ENCODE measurements at regions not wholly inside any gene's neighbourhood (a gene's known extent, or its start where the extent isn't known, plus 50 kb on each side); places are given as distances from the start of the nearest gene placed in this dataset.
"Not testable (repeated sequence)": the region's sequence is repeated elsewhere in the genome, so short reads cannot be mapped to it uniquely, and the experiment has no call there.

DNA sequence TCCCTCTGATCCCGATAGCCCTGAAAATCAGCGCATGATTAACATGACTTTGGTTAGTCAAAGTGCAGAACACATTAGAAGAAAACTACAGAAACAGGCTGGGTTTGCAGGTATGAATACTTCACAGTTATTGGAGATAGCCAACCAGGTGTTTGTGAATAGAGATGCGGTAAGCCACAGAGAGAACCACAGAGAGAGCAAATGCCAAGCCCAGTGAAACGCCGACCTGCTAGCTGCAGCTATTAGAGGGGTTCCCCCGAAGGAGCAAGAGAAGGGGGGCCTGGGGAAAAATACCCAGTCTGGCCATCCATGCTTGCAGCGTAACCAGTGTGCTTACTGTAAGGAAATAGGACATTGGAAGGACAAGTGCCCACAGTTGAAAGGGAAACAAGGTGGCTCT, 523.9 kb upstream of the CNTN3 start:
- no peak overlapping the region for H3K4me3 Mint-ChIP-seq
- POLR2A ChIA-PET: no interaction called here
- ATAC-seq (no peak), DNase-seq (no peak)
- H3K27me3 Mint-ChIP-seq (ENCODE audit: low read depth): no peaks in the 10 kb centered on the region
- CTCF ChIA-PET: no interaction called here
- H3K4me1 Mint-ChIP-seq (ENCODE audit: low read depth): no peaks in the 10 kb centered on the region
- no peaks in the 10 kb centered on the region for H3K9me3 Mint-ChIP-seq (ENCODE audit: insufficient read depth)
- no peak overlapping the region for H3K27ac Mint-ChIP-seq
- no peaks in the 10 kb centered on the region for H3K36me3 Mint-ChIP-seq (ENCODE audit: low read depth)

DNA sequence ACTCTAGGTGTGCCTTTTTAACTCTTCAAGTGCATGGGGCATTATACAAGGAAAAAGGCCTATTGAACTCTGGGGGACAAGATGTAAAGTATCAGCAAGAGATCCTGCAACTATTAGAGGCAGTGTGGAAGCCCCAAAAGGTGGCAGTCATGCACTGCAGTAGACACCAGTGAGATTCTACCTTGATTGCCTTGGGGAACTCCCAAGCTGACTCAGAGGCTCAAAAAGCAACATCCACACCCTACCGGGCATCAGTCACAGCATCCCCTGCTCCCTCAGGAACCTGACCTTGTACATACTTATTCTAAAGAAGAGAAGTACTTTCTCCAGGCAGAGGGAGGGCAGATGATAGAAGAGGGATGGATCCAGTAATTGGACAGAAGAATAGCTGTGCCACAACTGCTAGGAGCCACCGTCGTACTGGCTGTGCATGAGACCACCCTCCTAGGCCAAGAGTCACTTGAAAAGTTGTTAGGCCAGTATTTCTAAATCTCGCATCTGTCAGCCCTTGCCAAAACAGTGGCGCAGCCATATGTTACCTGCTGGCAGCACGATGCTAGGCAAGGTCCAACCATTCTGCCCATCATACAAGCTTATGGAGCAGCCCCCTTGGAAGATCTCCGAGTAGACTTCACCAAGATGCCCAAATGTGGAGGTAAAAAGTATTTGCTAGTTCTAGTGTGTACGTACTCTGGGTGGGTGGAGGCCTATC, 523.1 kb upstream of the FRG2C start:
- H3K36me3 Mint-ChIP-seq (ENCODE audit: low read depth): no peaks in the 10 kb centered on the region
- CTCF ChIA-PET: no interaction called here
- no peak overlapping the region for H3K27ac Mint-ChIP-seq
- DNase-seq (no peak), ATAC-seq (no peak)
- no peaks in the 10 kb centered on the region for H3K4me1 Mint-ChIP-seq (ENCODE audit: low read depth)
- H3K4me3 Mint-ChIP-seq: no peak overlapping the region
- POLR2A ChIA-PET: no interaction called here
- H3K27me3 Mint-ChIP-seq (ENCODE audit: low read depth): no peaks in the 10 kb centered on the region
- H3K9me3 Mint-ChIP-seq (ENCODE audit: insufficient read depth): no peaks in the 10 kb centered on the region

DNA sequence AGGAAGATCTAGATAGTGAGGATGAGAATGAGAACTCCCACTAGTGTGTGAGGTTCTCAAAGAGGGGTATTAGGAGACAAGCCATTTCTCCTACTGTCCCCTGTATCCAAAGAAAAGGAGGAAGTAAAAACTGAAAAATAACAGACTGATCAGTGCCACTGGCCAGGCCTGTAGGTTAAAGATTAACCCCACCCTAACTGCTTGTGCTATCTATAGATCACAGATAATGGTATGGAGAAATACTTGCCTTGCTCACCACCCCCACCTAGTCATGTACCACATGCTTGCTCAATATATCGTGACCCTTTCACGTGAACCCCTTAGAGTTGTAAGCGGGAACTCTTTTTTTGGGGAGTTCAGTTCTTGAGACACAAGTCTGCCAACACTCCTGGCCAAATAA, 519.7 kb upstream of the FRG2C start:
- ATAC-seq (no peak), DNase-seq (no peak)
- Mint-ChIP-seq H3K9me3 (ENCODE audit: insufficient read depth) (no peaks in the 10 kb centered on the region), H3K4me3 (no peak overlapping the region), H3K27me3 (ENCODE audit: low read depth) (no peaks in the 10 kb centered on the region), H3K4me1 (ENCODE audit: low read depth) (no peaks in the 10 kb centered on the region), H3K36me3 (ENCODE audit: low read depth) (no peaks in the 10 kb centered on the region), H3K27ac (no peak overlapping the region)
- POLR2A ChIA-PET: no interaction called here
- CTCF ChIA-PET: no interaction called here

DNA sequence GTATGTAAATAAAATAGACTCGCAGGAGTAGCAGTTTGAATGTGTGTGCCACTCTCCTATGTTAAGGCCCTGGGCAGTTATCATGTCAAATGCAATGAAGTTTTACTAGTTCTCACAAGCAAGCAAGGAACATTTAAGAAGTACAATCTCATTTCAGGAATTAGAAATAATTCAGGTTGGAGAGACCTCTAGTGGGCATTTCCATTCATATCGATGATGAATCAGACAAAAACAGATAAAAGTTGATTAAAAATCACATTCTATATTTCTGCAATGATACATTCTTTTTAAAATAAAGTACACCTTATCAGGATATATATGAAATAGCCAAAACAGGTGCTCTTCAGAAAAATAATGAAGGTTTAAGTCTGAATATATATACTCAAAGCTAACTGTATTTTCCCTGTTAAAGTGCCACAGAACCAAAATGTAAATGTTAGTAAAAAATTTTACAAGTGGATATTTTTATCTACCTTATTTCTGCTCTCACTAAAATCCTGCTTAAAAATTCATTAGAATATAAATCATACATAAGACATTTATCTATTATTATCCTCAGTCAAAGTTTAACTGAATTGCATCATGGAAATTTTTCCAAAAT, 492.4 kb upstream of the FRG2C start:
- H3K27ac Mint-ChIP-seq: no peak overlapping the region
- no peaks in the 10 kb centered on the region for H3K9me3 Mint-ChIP-seq (ENCODE audit: insufficient read depth)
- CTCF ChIA-PET: interaction anchor here (1.0 kb wide), 1 partner anchor 8 kb away, joined by 3 read pairs; no protein-coding TSS in a partner anchor
- no peaks in the 10 kb centered on the region for H3K4me1 Mint-ChIP-seq (ENCODE audit: low read depth)
- ATAC-seq (no peak), DNase-seq (no peak)
- H3K4me3 Mint-ChIP-seq: no peak overlapping the region
- POLR2A ChIA-PET: no interaction called here
- H3K27me3 Mint-ChIP-seq (ENCODE audit: low read depth): no peaks in the 10 kb centered on the region
- H3K36me3 Mint-ChIP-seq (ENCODE audit: low read depth): no peaks in the 10 kb centered on the region

DNA sequence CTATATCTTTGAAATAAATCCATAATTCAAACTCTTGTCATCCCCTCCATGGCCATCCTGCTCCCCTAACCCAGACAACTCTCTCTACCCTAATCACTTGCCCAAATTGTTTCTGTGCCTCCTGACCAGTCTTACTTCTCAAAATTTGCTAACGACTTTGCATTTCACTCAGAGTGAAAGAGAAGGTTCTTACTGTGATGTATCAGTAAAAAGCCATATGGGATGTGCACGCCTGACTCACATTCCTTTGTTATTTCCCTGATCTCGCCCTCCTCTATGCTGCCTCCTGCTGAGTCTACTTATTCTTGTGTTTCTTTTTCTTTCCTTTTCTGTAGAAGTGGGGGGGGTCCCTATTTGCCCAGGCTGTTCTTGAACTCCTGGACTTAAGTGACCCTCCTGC, 487.2 kb upstream of the FRG2C start:
- ATAC-seq (no peak), DNase-seq (no peak)
- Mint-ChIP-seq H3K27me3 (ENCODE audit: low read depth) (no peaks in the 10 kb centered on the region), H3K9me3 (ENCODE audit: insufficient read depth) (no peaks in the 10 kb centered on the region), H3K36me3 (ENCODE audit: low read depth) (no peaks in the 10 kb centered on the region), H3K27ac (no peak overlapping the region), H3K4me3 (no peak overlapping the region), H3K4me1 (ENCODE audit: low read depth) (no peaks in the 10 kb centered on the region)
- POLR2A ChIA-PET: no interaction called here
- CTCF ChIA-PET: no interaction called here

DNA sequence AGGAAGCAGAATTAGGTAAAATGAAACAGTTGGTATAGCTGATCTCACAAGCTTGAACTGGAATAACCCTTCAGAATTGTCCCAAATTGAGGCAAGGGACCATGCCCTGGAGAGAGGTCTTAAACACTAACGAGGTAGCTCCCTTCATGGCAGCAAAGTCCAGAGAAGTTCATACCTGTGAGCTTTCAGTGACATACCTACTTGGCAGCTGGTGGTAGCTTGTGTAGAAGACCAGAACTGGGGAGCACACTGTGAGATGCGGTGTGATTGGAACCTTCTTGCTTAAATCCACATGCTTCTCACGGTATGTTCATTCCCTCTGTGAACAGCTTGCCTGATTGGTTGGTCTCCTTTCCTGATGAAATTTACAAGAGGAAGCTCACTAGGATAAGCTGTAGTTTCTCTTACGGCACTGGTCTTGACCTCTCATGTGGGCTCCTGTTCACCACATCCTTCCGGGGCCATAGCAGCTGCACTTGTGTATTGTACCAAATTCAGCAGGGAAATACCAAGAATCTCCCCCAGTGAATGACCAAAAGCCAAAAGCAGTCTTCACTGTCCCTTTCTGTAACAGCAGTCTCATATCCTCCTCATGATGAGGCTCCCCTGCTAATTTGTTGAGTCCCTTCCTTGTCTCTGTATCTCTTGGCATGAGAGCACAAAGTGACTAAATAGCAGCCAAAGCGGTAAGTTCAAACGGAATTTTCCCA, 483.7 kb upstream of the FRG2C start:
- no peaks in the 10 kb centered on the region for H3K9me3 Mint-ChIP-seq (ENCODE audit: insufficient read depth)
- H3K27ac Mint-ChIP-seq: no peak overlapping the region
- no peaks in the 10 kb centered on the region for H3K27me3 Mint-ChIP-seq (ENCODE audit: low read depth)
- H3K4me1 Mint-ChIP-seq (ENCODE audit: low read depth): no peaks in the 10 kb centered on the region
- no peak overlapping the region for H3K4me3 Mint-ChIP-seq
- no peak for DNase-seq
- POLR2A ChIA-PET: no interaction called here
- no peaks in the 10 kb centered on the region for H3K36me3 Mint-ChIP-seq (ENCODE audit: low read depth)
- ATAC-seq: no peak
- CTCF ChIA-PET: interaction anchor here (2.4 kb wide), 1 partner anchor 12 kb away, joined by 9 read pairs; no protein-coding TSS in a partner anchor

DNA sequence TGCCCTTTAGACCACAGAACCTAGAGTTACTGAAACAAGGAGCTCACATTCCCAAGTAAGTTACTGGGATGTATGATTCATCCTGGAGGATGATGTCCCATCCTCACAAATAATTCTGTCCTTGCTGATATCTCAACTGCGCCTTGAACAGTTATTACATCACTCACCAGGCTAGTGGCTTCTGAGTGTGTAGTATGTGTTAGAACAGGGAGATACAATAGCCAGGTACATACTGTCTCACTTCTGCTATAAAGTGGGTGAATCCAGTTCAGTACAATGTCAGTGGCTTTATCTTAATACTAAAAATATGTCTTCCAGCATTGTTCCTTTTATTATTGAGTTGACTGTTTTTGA, 483.2 kb upstream of the FRG2C start:
- Mint-ChIP-seq H3K4me1 (ENCODE audit: low read depth) (no peaks in the 10 kb centered on the region), H3K27me3 (ENCODE audit: low read depth) (no peaks in the 10 kb centered on the region), H3K36me3 (ENCODE audit: low read depth) (no peaks in the 10 kb centered on the region), H3K4me3 (no peak overlapping the region), H3K9me3 (ENCODE audit: insufficient read depth) (no peaks in the 10 kb centered on the region), H3K27ac (no peak overlapping the region)
- DNase-seq: no peak
- ChIA-PET POLR2A (no interaction called here), CTCF (interaction anchor here (2.4 kb wide), 1 partner anchor 11 kb away, joined by 9 read pairs; no protein-coding TSS in a partner anchor)
- ATAC-seq: no peak

DNA sequence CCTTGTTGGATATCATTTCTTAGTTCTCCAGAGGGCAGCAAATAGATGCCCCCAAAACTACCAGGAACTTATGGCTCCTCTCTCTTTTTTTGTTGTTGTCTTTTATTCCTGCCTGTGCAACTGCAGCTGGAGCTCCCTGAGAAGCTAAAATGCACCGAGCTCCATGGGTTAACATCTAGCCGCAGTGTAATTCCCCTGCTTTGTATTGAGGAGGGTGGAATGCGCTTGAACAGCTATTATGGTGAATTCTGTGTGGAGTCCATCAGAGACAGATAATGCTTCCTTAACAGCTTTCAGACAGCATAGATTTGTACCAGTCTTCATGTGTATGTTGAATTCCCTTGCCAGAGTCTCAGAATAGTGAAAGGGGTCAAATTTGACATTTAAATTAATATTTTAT, 475.2 kb upstream of the FRG2C start:
- no peak for DNase-seq
- Mint-ChIP-seq H3K4me1 (ENCODE audit: low read depth) (no peaks in the 10 kb centered on the region), H3K36me3 (ENCODE audit: low read depth) (no peaks in the 10 kb centered on the region), H3K9me3 (ENCODE audit: insufficient read depth) (no peaks in the 10 kb centered on the region), H3K27me3 (ENCODE audit: low read depth) (peaks cover 2% of the 10 kb centered on the region), H3K4me3 (no peak overlapping the region), H3K27ac (no peak overlapping the region)
- ATAC-seq: no peak
- POLR2A ChIA-PET: no interaction called here
- CTCF ChIA-PET: no interaction called here

DNA sequence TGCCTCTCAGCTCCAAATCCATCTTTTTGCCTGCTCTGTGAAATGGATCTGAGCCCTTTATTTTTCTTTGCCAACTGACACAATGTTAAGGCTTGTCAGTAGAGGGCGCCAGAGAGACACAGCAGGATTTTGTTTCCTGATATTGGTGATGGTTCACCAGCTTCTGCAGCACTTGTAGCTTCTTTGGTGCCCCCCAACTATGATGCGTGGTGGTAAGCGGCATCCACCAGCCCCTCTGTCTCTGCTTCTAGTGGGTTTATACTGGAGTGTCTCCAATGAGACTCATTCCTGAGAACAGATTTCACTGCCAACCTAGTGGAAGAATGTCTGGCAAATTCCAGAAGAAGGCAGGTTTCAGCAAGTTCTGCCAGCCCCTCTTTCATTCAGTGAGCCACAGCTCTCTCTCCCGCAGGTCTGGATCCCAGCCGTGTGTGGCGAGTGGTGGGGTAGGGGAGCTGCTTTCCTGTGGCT, 471.9 kb upstream of the FRG2C start:
- no peaks in the 10 kb centered on the region for H3K4me1 Mint-ChIP-seq (ENCODE audit: low read depth)
- H3K27me3 Mint-ChIP-seq (ENCODE audit: low read depth): peaks cover 2% of the 10 kb centered on the region
- H3K9me3 Mint-ChIP-seq (ENCODE audit: insufficient read depth): no peaks in the 10 kb centered on the region
- CTCF ChIA-PET: interaction anchor here (0.8 to 2.3 kb wide), 10 partner anchors 10 to 451 kb away, joined by 4 to 9 read pairs (median 5); no protein-coding TSS in a partner anchor
- no peak overlapping the region for H3K27ac Mint-ChIP-seq
- H3K4me3 Mint-ChIP-seq: no peak overlapping the region
- ATAC-seq (no peak), DNase-seq (peak; percentile 66)
- H3K36me3 Mint-ChIP-seq (ENCODE audit: low read depth): no peaks in the 10 kb centered on the region
- POLR2A ChIA-PET: no interaction called here

DNA sequence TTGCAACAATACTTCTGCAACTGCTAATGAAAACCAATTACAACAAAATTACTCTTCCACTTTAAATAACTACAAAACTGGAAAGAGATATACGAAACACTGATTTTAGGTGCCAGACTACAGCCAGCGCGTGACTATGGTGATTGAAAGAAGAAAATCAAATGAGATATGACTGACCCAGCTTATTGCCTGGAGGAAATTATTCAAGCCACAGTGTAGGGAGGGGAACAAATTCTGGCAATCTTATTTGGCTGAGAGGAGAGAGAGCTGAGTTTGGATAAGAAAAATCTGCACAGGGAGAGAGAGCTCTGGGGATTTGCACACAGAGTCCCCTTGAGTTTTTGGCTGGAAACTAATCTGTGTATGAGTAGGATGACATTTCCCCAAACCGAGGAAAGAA, 470.3 kb upstream of the FRG2C start:
- POLR2A ChIA-PET: no interaction called here

DNA sequence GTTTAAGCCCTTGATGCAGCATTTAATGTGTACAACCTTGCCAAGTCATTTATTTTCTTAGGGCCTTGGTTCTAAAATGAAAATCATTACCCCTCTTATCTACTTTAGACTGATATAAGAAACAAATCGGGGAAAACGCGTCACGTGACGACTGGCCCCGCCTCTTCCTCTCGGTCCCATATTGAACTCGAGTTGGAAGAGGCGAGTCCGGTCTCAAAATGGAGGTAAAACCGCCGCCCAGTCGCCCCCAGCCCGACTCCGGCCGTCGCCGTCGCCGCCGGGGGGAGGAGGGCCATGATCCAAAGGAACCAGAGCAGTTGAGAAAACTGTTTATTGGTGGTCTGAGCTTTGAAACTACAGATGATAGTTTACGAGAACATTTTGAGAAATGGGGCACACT, 449.8 kb upstream of the FRG2C start:
- H3K27ac Mint-ChIP-seq; H3K27me3 Mint-ChIP-seq (ENCODE audit: low read depth); H3K4me1 Mint-ChIP-seq (ENCODE audit: low read depth); DNase-seq; POLR2A ChIA-PET; H3K9me3 Mint-ChIP-seq (ENCODE audit: insufficient read depth); H3K4me3 Mint-ChIP-seq; H3K36me3 Mint-ChIP-seq (ENCODE audit: low read depth); ATAC-seq; CTCF ChIA-PET: not testable (repeated sequence)

More for the DNA sequence above, 470.3 kb upstream of the FRG2C start:
- Mint-ChIP-seq H3K4me1 (ENCODE audit: low read depth) (no peaks in the 10 kb centered on the region), H3K36me3 (ENCODE audit: low read depth) (no peaks in the 10 kb centered on the region), H3K9me3 (ENCODE audit: insufficient read depth) (no peaks in the 10 kb centered on the region), H3K27ac (no peak overlapping the region), H3K27me3 (ENCODE audit: low read depth) (peaks cover 2% of the 10 kb centered on the region), H3K4me3 (no peak overlapping the region)
- CTCF ChIA-PET: no interaction called here
- no peak for DNase-seq
- no peak for ATAC-seq

DNA sequence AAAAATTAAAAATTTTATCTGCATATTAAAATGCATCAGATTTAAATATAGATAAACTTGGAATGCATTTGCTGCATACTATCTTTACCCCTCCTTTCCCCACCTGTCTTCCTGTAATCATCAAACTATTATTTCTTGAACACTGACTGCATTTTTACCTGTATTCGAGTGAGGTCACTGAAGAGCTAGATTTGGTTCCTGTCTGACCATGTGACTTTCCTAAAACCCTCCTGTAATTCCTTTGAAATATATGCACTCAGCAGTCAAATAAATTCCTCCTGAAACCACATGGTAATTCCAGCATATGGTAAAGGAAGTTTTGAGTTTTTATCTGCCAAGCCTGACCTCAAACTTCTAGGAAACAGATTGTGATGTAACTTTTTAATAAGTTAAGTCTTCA, 445.6 kb upstream of the FRG2C start:
- Mint-ChIP-seq H3K27me3 (ENCODE audit: low read depth) (no peaks in the 10 kb centered on the region), H3K27ac (no peak overlapping the region), H3K9me3 (ENCODE audit: insufficient read depth) (no peaks in the 10 kb centered on the region), H3K4me1 (ENCODE audit: low read depth) (no peaks in the 10 kb centered on the region), H3K36me3 (ENCODE audit: low read depth) (no peaks in the 10 kb centered on the region), H3K4me3 (no peak overlapping the region)
- CTCF ChIA-PET: no interaction called here
- ATAC-seq: no peak
- POLR2A ChIA-PET: no interaction called here
- DNase-seq: no peak
